ENCODE measurements at regions not wholly inside any gene's neighbourhood (a gene's known extent, or its start where the extent isn't known, plus 50 kb on each side); places are given as distances from the start of the nearest gene placed in this dataset.

DNA sequence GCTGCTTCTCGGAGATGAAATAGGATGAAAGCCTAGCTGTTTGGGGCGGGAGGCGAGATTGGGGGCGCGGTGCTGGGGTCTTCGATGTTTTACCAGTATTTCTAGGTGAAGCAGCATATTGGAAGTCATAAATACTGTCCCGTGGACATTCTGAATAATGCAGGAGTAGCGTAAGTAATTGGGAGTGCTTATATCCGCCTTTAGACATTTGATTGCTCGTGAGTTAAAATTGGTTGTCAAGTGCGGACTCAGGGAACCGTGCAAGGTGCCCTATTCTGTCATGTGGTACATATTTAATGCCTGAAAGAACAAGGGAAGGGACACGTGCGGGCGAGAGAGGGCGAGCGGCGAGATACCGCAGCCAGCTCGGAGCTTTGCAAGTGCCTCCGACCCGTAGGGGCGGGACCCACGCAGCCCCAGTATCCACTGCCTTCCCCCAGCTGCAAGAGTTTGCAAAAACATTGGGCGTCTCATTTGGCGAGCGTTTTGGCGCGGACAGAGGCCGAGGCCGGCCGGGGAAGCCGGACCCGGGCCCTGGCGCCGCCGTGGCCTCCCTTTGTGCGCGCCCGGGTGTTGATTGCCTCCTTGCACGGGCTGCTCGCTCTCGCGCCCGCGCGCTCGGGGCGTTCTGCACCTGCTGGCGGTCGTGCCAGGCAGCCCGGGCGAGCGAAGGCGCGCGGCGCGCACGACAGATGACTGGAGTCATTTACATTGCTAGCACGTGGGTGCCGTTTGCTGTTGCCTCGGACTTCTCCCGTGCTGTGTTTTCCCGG lies 849.8 kb upstream of the RBFOX1 start (continued):
- no peak for TF ChIP-seq EZH2 (IDR thresholded peaks at IDR 0.05; ENCODE audit: low read depth, unreplicated experiment)
- TF ChIP-seq ZNF331 (CRISPR knock-in tag; IDR thresholded peaks at IDR 0.05; ENCODE audit: low read depth) = no peak
- no peak for TF ChIP-seq EZH2phosphoT487 (IDR thresholded peaks at IDR 0.05; ENCODE audit: unreplicated experiment)
- TF ChIP-seq, protein P1, sequence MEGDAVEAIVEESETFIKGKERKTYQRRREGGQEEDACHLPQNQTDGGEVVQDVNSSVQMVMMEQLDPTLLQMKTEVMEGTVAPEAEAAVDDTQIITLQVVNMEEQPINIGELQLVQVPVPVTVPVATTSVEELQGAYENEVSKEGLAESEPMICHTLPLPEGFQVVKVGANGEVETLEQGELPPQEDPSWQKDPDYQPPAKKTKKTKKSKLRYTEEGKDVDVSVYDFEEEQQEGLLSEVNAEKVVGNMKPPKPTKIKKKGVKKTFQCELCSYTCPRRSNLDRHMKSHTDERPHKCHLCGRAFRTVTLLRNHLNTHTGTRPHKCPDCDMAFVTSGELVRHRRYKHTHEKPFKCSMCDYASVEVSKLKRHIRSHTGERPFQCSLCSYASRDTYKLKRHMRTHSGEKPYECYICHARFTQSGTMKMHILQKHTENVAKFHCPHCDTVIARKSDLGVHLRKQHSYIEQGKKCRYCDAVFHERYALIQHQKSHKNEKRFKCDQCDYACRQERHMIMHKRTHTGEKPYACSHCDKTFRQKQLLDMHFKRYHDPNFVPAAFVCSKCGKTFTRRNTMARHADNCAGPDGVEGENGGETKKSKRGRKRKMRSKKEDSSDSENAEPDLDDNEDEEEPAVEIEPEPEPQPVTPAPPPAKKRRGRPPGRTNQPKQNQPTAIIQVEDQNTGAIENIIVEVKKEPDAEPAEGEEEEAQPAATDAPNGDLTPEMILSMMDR (conservative IDR thresholded peaks at IDR 0.05; ENCODE audit: low read depth in 2 of 2) = no peak
- TF ChIP-seq ZNF114 (CRISPR knock-in tag; IDR thresholded peaks at IDR 0.05) = no peak
- TF ChIP-seq, protein P2, sequence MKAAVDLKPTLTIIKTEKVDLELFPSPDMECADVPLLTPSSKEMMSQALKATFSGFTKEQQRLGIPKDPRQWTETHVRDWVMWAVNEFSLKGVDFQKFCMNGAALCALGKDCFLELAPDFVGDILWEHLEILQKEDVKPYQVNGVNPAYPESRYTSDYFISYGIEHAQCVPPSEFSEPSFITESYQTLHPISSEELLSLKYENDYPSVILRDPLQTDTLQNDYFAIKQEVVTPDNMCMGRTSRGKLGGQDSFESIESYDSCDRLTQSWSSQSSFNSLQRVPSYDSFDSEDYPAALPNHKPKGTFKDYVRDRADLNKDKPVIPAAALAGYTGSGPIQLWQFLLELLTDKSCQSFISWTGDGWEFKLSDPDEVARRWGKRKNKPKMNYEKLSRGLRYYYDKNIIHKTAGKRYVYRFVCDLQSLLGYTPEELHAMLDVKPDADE (IDR thresholded peaks at IDR 0.05) = no peak
- TF ChIP-seq JUNB (IDR thresholded peaks at IDR 0.05; ENCODE audit: unreplicated experiment) = no peak
- no peak for TF ChIP-seq STAT1 (IDR thresholded peaks at IDR 0.05; ENCODE audit: unreplicated experiment)

DNA sequence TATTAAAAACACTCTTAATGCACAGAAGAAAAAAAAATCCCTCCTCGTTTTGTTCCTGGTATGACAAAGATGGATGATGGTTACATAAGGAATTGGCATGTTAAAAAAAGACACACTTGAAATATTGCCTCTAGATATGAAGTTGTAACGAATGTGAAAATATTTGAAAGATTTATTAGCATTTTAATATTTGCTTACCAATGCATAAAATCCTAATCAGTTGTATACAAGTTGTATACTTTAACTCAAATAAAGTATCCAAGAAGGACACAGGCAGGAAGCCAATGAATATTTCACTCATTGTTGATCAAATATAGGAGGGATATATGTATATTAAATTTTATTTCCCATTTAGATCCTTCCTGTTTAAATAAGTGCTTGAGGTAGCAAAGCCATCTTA lies 850.8 kb upstream of the RBFOX1 start:
- Histone ChIP-seq H3K36me3 (ENCODE audit: insufficient read depth) (no peaks in the 10 kb centered on the region), H3K79me2 (replicated peaks; ENCODE audit: insufficient read depth) (no peaks in the 10 kb centered on the region), H3K27ac (ENCODE audit: low read depth) (no peak overlapping the region), H3K4me1 (ENCODE audit: insufficient read depth) (peaks cover 7% of the 10 kb centered on the region; the same call in 1 of the 2 replicates), H4K20me1 (replicated peaks; ENCODE audit: insufficient read depth) (no peaks in the 10 kb centered on the region), H2AFZ (no peak overlapping the region), H3K9me2 (ENCODE audit: insufficient read depth) (no peaks in the 10 kb centered on the region), H3K4me3 (no peak overlapping the region), H3K27me3 (ENCODE audit: insufficient read depth) (peaks cover 18% of the 10 kb centered on the region), H3K4me2 (no peak overlapping the region), H3F3A (replicated peaks; ENCODE audit: low read depth) (no peaks in the 10 kb centered on the region)
- Mint-ChIP-seq H3K9me3 (no peaks in the 10 kb centered on the region), H3K27me3 (ENCODE audit: insufficient read depth, low read depth, poor library complexity) (peaks cover 14% of the 10 kb centered on the region), H3K4me3 (no peak overlapping the region), H3K4me1 (peaks cover 23% of the 10 kb centered on the region), H3K27ac (no peak overlapping the region), H3K36me3 (ENCODE audit: low read depth) (no peaks in the 10 kb centered on the region)
- no peak for ATAC-seq
- DNase-seq (ENCODE audit: low spot score) = no peak
- TF ChIP-seq NANOG (IDR thresholded peaks at IDR 0.05; ENCODE audit: borderline replicate concordance) (no peak), EZH2phosphoT487 (IDR thresholded peaks at IDR 0.05; ENCODE audit: unreplicated experiment) (no peak), POLR2AphosphoS5 (IDR thresholded peaks at IDR 0.05; ENCODE audit: low read depth) (no peak), CREB1 (CRISPR knock-in tag; IDR thresholded peaks at IDR 0.05; ENCODE audit: low read depth) (no peak), JUNB (IDR thresholded peaks at IDR 0.05; ENCODE audit: unreplicated experiment) (no peak)
- TF ChIP-seq, protein P3, sequence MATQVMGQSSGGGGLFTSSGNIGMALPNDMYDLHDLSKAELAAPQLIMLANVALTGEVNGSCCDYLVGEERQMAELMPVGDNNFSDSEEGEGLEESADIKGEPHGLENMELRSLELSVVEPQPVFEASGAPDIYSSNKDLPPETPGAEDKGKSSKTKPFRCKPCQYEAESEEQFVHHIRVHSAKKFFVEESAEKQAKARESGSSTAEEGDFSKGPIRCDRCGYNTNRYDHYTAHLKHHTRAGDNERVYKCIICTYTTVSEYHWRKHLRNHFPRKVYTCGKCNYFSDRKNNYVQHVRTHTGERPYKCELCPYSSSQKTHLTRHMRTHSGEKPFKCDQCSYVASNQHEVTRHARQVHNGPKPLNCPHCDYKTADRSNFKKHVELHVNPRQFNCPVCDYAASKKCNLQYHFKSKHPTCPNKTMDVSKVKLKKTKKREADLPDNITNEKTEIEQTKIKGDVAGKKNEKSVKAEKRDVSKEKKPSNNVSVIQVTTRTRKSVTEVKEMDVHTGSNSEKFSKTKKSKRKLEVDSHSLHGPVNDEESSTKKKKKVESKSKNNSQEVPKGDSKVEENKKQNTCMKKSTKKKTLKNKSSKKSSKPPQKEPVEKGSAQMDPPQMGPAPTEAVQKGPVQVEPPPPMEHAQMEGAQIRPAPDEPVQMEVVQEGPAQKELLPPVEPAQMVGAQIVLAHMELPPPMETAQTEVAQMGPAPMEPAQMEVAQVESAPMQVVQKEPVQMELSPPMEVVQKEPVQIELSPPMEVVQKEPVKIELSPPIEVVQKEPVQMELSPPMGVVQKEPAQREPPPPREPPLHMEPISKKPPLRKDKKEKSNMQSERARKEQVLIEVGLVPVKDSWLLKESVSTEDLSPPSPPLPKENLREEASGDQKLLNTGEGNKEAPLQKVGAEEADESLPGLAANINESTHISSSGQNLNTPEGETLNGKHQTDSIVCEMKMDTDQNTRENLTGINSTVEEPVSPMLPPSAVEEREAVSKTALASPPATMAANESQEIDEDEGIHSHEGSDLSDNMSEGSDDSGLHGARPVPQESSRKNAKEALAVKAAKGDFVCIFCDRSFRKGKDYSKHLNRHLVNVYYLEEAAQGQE (IDR thresholded peaks at IDR 0.05; ENCODE audit: unreplicated experiment) = no peak
- TF ChIP-seq, protein P4, sequence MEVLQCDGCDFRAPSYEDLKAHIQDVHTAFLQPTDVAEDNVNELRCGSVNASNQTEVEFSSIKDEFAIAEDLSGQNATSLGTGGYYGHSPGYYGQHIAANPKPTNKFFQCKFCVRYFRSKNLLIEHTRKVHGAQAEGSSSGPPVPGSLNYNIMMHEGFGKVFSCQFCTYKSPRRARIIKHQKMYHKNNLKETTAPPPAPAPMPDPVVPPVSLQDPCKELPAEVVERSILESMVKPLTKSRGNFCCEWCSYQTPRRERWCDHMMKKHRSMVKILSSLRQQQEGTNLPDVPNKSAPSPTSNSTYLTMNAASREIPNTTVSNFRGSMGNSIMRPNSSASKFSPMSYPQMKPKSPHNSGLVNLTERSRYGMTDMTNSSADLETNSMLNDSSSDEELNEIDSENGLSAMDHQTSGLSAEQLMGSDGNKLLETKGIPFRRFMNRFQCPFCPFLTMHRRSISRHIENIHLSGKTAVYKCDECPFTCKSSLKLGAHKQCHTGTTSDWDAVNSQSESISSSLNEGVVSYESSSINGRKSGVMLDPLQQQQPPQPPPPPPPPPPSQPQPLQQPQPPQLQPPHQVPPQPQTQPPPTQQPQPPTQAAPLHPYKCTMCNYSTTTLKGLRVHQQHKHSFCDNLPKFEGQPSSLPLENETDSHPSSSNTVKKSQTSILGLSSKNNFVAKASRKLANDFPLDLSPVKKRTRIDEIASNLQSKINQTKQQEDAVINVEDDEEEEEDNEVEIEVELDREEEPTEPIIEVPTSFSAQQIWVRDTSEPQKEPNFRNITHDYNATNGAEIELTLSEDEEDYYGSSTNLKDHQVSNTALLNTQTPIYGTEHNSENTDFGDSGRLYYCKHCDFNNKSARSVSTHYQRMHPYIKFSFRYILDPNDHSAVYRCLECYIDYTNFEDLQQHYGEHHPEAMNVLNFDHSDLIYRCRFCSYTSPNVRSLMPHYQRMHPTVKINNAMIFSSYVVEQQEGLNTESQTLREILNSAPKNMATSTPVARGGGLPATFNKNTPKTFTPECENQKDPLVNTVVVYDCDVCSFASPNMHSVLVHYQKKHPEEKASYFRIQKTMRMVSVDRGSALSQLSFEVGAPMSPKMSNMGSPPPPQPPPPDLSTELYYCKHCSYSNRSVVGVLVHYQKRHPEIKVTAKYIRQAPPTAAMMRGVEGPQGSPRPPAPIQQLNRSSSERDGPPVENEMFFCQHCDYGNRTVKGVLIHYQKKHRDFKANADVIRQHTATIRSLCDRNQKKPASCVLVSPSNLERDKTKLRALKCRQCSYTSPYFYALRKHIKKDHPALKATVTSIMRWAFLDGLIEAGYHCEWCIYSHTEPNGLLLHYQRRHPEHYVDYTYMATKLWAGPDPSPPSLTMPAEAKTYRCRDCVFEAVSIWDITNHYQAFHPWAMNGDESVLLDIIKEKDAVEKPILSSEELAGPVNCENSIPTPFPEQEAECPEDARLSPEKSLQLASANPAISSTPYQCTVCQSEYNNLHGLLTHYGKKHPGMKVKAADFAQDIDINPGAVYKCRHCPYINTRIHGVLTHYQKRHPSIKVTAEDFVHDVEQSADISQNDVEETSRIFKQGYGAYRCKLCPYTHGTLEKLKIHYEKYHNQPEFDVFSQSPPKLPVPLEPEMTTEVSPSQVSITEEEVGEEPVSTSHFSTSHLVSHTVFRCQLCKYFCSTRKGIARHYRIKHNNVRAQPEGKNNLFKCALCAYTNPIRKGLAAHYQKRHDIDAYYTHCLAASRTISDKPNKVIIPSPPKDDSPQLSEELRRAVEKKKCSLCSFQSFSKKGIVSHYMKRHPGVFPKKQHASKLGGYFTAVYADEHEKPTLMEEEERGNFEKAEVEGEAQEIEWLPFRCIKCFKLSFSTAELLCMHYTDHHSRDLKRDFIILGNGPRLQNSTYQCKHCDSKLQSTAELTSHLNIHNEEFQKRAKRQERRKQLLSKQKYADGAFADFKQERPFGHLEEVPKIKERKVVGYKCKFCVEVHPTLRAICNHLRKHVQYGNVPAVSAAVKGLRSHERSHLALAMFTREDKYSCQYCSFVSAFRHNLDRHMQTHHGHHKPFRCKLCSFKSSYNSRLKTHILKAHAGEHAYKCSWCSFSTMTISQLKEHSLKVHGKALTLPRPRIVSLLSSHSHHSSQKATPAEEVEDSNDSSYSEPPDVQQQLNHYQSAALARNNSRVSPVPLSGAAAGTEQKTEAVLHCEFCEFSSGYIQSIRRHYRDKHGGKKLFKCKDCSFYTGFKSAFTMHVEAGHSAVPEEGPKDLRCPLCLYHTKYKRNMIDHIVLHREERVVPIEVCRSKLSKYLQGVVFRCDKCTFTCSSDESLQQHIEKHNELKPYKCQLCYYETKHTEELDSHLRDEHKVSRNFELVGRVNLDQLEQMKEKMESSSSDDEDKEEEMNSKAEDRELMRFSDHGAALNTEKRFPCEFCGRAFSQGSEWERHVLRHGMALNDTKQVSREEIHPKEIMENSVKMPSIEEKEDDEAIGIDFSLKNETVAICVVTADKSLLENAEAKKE (CRISPR knock-in tag; IDR thresholded peaks at IDR 0.05) = no peak
